ENCODE measurements at regions not wholly inside any gene's neighbourhood (a gene's known extent, or its start where the extent isn't known, plus 50 kb on each side); places are given as distances from the start of the nearest gene placed in this dataset.

GRCh38 chr14:34078117-34078743, 127.4 kb upstream of the EGLN3 start (continued):
- TF ChIP-seq ZBTB11 (CRISPR knock-in tag; IDR thresholded peaks at IDR 0.05) (0 out of 6 replicates have a peak, but pooled peaks of 1 of the 3 experiments have one; percentile 38), ZNF740 (CRISPR knock-in tag; IDR thresholded peaks at IDR 0.05) (no peak), ZNF740 (tag; IDR thresholded peaks at IDR 0.05) (no peak), ZC3H8 (IDR thresholded peaks at IDR 0.05) (no peak), SNRNP70 (optimal IDR thresholded peaks at IDR 0.05; ENCODE audit: low read depth, low read length) (no peak), SMARCC2 (IDR thresholded peaks at IDR 0.05; ENCODE audit: low read depth) (peak; percentile 91; the same call in 1 of the 2 replicates), ZMIZ1 (IDR thresholded peaks at IDR 0.05; ENCODE audit: low read depth in 2 of 2, low read length in 2 of 2) (peak in 1 of 2 experiments; percentile 81; a peak in 2 of 4 replicates), CBX5 (IDR thresholded peaks at IDR 0.05; ENCODE audit: borderline replicate concordance, low read depth) (peak; percentile 49; the same call in 1 of the 2 replicates), RBM17 (IDR thresholded peaks at IDR 0.05; ENCODE audit: borderline replicate concordance, low read depth, low read length) (no peak), ZNF431 (CRISPR knock-in tag; IDR thresholded peaks at IDR 0.05) (no peak), HMBOX1 (IDR thresholded peaks at IDR 0.05) (peak; percentile 74), ZNF239 (CRISPR knock-in tag; IDR thresholded peaks at IDR 0.05) (peak; percentile 86), KHSRP (IDR thresholded peaks at IDR 0.05) (peak; percentile 49; the same call in 1 of the 2 replicates), FOXK2 (conservative IDR thresholded peaks at IDR 0.05 in 1 of 2, IDR thresholded peaks at IDR 0.05 in 1 of 2; ENCODE audit: low read depth in 2 of 2) (peak in 1 of 2 experiments; percentile 24; a peak in 1 of 4 replicates), CHD4 (IDR thresholded peaks at IDR 0.05; ENCODE audit: insufficient read depth, insufficient replicate concordance, low read depth, low read length, poor library complexity, severe bottlenecking) (no peak), FOXM1 (IDR thresholded peaks at IDR 0.05; ENCODE audit: low read depth) (peak; percentile 86), FOXM1 (CRISPR knock-in tag; IDR thresholded peaks at IDR 0.05; ENCODE audit: low read depth) (no peak), KDM4B (IDR thresholded peaks at IDR 0.05; ENCODE audit: borderline replicate concordance in 2 of 2, low read depth in 1 of 2) (no peak), ZNF785 (CRISPR knock-in tag; IDR thresholded peaks at IDR 0.05) (no peak)

Measured in K562 (cell line).